ENCODE measurements at regions not wholly inside any gene's neighbourhood (a gene's known extent, or its start where the extent isn't known, plus 50 kb on each side); places are given as distances from the start of the nearest gene placed in this dataset.

GRCh38 chr11:82321206-82321605 lies 412.5 kb downstream of the FAM181B start:
- no peak for TF ChIP-seq EP300 (IDR thresholded peaks at IDR 0.05; ENCODE audit: borderline replicate concordance)
- no peak for TF ChIP-seq TAF1 (IDR thresholded peaks at IDR 0.05; ENCODE audit: low read depth)
- no peak for TF ChIP-seq FOXM1 (IDR thresholded peaks at IDR 0.05; ENCODE audit: borderline replicate concordance, low read depth)
- TF ChIP-seq MAX (IDR thresholded peaks at IDR 0.05): no peak
- TF ChIP-seq, protein P1, sequence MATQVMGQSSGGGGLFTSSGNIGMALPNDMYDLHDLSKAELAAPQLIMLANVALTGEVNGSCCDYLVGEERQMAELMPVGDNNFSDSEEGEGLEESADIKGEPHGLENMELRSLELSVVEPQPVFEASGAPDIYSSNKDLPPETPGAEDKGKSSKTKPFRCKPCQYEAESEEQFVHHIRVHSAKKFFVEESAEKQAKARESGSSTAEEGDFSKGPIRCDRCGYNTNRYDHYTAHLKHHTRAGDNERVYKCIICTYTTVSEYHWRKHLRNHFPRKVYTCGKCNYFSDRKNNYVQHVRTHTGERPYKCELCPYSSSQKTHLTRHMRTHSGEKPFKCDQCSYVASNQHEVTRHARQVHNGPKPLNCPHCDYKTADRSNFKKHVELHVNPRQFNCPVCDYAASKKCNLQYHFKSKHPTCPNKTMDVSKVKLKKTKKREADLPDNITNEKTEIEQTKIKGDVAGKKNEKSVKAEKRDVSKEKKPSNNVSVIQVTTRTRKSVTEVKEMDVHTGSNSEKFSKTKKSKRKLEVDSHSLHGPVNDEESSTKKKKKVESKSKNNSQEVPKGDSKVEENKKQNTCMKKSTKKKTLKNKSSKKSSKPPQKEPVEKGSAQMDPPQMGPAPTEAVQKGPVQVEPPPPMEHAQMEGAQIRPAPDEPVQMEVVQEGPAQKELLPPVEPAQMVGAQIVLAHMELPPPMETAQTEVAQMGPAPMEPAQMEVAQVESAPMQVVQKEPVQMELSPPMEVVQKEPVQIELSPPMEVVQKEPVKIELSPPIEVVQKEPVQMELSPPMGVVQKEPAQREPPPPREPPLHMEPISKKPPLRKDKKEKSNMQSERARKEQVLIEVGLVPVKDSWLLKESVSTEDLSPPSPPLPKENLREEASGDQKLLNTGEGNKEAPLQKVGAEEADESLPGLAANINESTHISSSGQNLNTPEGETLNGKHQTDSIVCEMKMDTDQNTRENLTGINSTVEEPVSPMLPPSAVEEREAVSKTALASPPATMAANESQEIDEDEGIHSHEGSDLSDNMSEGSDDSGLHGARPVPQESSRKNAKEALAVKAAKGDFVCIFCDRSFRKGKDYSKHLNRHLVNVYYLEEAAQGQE (IDR thresholded peaks at IDR 0.05; ENCODE audit: low read depth): no peak
- TF ChIP-seq YY1 (IDR thresholded peaks at IDR 0.05; ENCODE audit: low read depth): no peak
- no peak for TF ChIP-seq CEBPB (IDR thresholded peaks at IDR 0.05)
- TF ChIP-seq TCF12 (IDR thresholded peaks at IDR 0.05; ENCODE audit: low read depth): no peak
- TF ChIP-seq EGR1 (IDR thresholded peaks at IDR 0.05): no peak
- TF ChIP-seq CREB1 (IDR thresholded peaks at IDR 0.05; ENCODE audit: low read depth): no peak
- no peak for TF ChIP-seq TEAD4 (IDR thresholded peaks at IDR 0.05)

Measured in Ishikawa (cell line).